ENCODE measurements at regions not wholly inside any gene's neighbourhood (a gene's known extent, or its start where the extent isn't known, plus 50 kb on each side); places are given as distances from the start of the nearest gene placed in this dataset.

GRCh38 chr11:119519796-119520195 is 96.8 kb upstream of the THY1 start:
- Mint-ChIP-seq H3K27me3 (peaks cover 10% of the 10 kb centered on the region), H3K4me3 (no peak overlapping the region)

GRCh38 chr11:119518746-119519730 is 96.1 kb upstream of the THY1 start:
- Mint-ChIP-seq H3K9me3 (no peaks in the 10 kb centered on the region), H3K27me3 (peaks cover 10% of the 10 kb centered on the region), H3K27ac (no peak overlapping the region), H3K4me3 (no peak overlapping the region), H3K36me3 (ENCODE audit: low read depth) (no peaks in the 10 kb centered on the region), H3K4me1 (no peaks in the 10 kb centered on the region)
- DNase-seq (peak; percentile 25), ATAC-seq (no peak)

More at GRCh38 chr11:119519796-119520195, 96.8 kb upstream of the THY1 start:
- no peaks in the 10 kb centered on the region for H3K9me3 Mint-ChIP-seq
- no peak overlapping the region for H3K27ac Mint-ChIP-seq
- H3K36me3 Mint-ChIP-seq (ENCODE audit: low read depth), result no peaks in the 10 kb centered on the region
- ATAC-seq (no peak), DNase-seq (no peak)
- no peaks in the 10 kb centered on the region for H3K4me1 Mint-ChIP-seq

- H3K4me1 Mint-ChIP-seq, result peaks cover 12% of the 10 kb centered on the region
- DNase-seq, result no peak
- H3K27ac Mint-ChIP-seq, result no peak overlapping the region
- no peak overlapping the region for H3K4me3 Mint-ChIP-seq
- no peaks in the 10 kb centered on the region for H3K9me3 Mint-ChIP-seq
- no peaks in the 10 kb centered on the region for H3K36me3 Mint-ChIP-seq (ENCODE audit: low read depth)
- peaks cover 19% of the 10 kb centered on the region for H3K27me3 Mint-ChIP-seq
- no peak for ATAC-seq
Observed at GRCh38 chr11:119515771-119516400, 92.9 kb upstream of the THY1 start.

- no peaks in the 10 kb centered on the region for H3K9me3 Mint-ChIP-seq
- ATAC-seq (no peak), DNase-seq (no peak)
- H3K4me1 Mint-ChIP-seq, result peaks cover 31% of the 10 kb centered on the region
- no peak overlapping the region for H3K4me3 Mint-ChIP-seq
- peaks cover 17% of the 10 kb centered on the region for H3K27me3 Mint-ChIP-seq
- H3K36me3 Mint-ChIP-seq (ENCODE audit: low read depth), result no peaks in the 10 kb centered on the region
- no peak overlapping the region for H3K27ac Mint-ChIP-seq
Observed at GRCh38 chr11:119513806-119514170, 90.8 kb upstream of the THY1 start.

- Mint-ChIP-seq H3K4me1 (peaks cover 31% of the 10 kb centered on the region), H3K9me3 (no peaks in the 10 kb centered on the region), H3K36me3 (ENCODE audit: low read depth) (no peaks in the 10 kb centered on the region), H3K27me3 (peaks cover 17% of the 10 kb centered on the region), H3K4me3 (no peak overlapping the region), H3K27ac (no peak overlapping the region)
- ATAC-seq, result no peak
- no peak for DNase-seq
Observed at GRCh38 chr11:119513131-119513805, 90.3 kb upstream of the THY1 start.

GRCh38 chr11:119512369-119512768 is 89.4 kb upstream of the THY1 start:
- ATAC-seq, result peak; percentile 30
- H3K27me3 Mint-ChIP-seq, result peaks cover 14% of the 10 kb centered on the region
- no peak overlapping the region for H3K4me3 Mint-ChIP-seq
- no peaks in the 10 kb centered on the region for H3K9me3 Mint-ChIP-seq
- no peaks in the 10 kb centered on the region for H3K36me3 Mint-ChIP-seq (ENCODE audit: low read depth)
- peak; percentile 8 for DNase-seq
- peaks cover 31% of the 10 kb centered on the region for H3K4me1 Mint-ChIP-seq
- no peak overlapping the region for H3K27ac Mint-ChIP-seq

GRCh38 chr11:119511614-119512306 is 88.8 kb upstream of the THY1 start:
- no peak for ATAC-seq
- H3K4me1 Mint-ChIP-seq, result peaks cover 31% of the 10 kb centered on the region

GRCh38 chr11:119509969-119510401 is 87.0 kb upstream of the THY1 start:
- peak overlapping the region; percentile 41 for H3K4me3 Mint-ChIP-seq

More at GRCh38 chr11:119511614-119512306, 88.8 kb upstream of the THY1 start:
- no peaks in the 10 kb centered on the region for H3K9me3 Mint-ChIP-seq
- H3K36me3 Mint-ChIP-seq (ENCODE audit: low read depth), result no peaks in the 10 kb centered on the region
- H3K27me3 Mint-ChIP-seq, result peaks cover 14% of the 10 kb centered on the region
- no peak overlapping the region for H3K4me3 Mint-ChIP-seq
- no peak overlapping the region for H3K27ac Mint-ChIP-seq
- no peak for DNase-seq

GRCh38 chr11:119509282-119509841 is 86.4 kb upstream of the THY1 start:
- DNase-seq (no peak), ATAC-seq (peak; percentile 40)
- H3K4me1 Mint-ChIP-seq, result peaks cover 31% of the 10 kb centered on the region
- H3K9me3 Mint-ChIP-seq, result no peaks in the 10 kb centered on the region
- peaks cover 11% of the 10 kb centered on the region for H3K27me3 Mint-ChIP-seq
- no peaks in the 10 kb centered on the region for H3K36me3 Mint-ChIP-seq (ENCODE audit: low read depth)
- no peak overlapping the region for H3K27ac Mint-ChIP-seq
- H3K4me3 Mint-ChIP-seq, result no peak overlapping the region

More at GRCh38 chr11:119509969-119510401, 87.0 kb upstream of the THY1 start:
- peaks cover 11% of the 10 kb centered on the region for H3K27me3 Mint-ChIP-seq
- H3K36me3 Mint-ChIP-seq (ENCODE audit: low read depth), result no peaks in the 10 kb centered on the region
- ATAC-seq (peak; percentile 86), DNase-seq (peak; percentile 44)
- H3K27ac Mint-ChIP-seq, result peak overlapping the region; percentile 64
- H3K9me3 Mint-ChIP-seq, result no peaks in the 10 kb centered on the region
- H3K4me1 Mint-ChIP-seq, result peaks cover 31% of the 10 kb centered on the region

GRCh38 chr11:119506436-119506835 is 83.5 kb upstream of the THY1 start:
- DNase-seq (no peak), ATAC-seq (no peak)
- H3K9me3 Mint-ChIP-seq, result no peaks in the 10 kb centered on the region
- peaks cover 25% of the 10 kb centered on the region for H3K4me1 Mint-ChIP-seq
- H3K4me3 Mint-ChIP-seq, result no peak overlapping the region
- H3K27ac Mint-ChIP-seq, result no peak overlapping the region
- H3K27me3 Mint-ChIP-seq, result peaks cover 6% of the 10 kb centered on the region
- H3K36me3 Mint-ChIP-seq (ENCODE audit: low read depth), result no peaks in the 10 kb centered on the region

GRCh38 chr11:119505861-119506260 is 82.9 kb upstream of the THY1 start:
- no peak for ATAC-seq
- Mint-ChIP-seq H3K27me3 (peaks cover 7% of the 10 kb centered on the region), H3K36me3 (ENCODE audit: low read depth) (no peaks in the 10 kb centered on the region), H3K4me3 (no peak overlapping the region), H3K4me1 (peaks cover 19% of the 10 kb centered on the region), H3K27ac (no peak overlapping the region), H3K9me3 (no peaks in the 10 kb centered on the region)
- DNase-seq, result no peak

GRCh38 chr11:119505071-119505470 is 82.1 kb upstream of the THY1 start:
- no peaks in the 10 kb centered on the region for H3K9me3 Mint-ChIP-seq
- H3K27me3 Mint-ChIP-seq, result peaks cover 12% of the 10 kb centered on the region

GRCh38 chr11:119504371-119504770 is 81.4 kb upstream of the THY1 start:
- no peaks in the 10 kb centered on the region for H3K9me3 Mint-ChIP-seq
- H3K4me3 Mint-ChIP-seq, result no peak overlapping the region
- H3K27me3 Mint-ChIP-seq, result peaks cover 12% of the 10 kb centered on the region
- H3K27ac Mint-ChIP-seq, result no peak overlapping the region
- H3K4me1 Mint-ChIP-seq, result peaks cover 5% of the 10 kb centered on the region
- H3K36me3 Mint-ChIP-seq (ENCODE audit: low read depth), result no peaks in the 10 kb centered on the region
- ATAC-seq (no peak), DNase-seq (no peak)

More at GRCh38 chr11:119505071-119505470, 82.1 kb upstream of the THY1 start:
- Mint-ChIP-seq H3K4me1 (peaks cover 12% of the 10 kb centered on the region), H3K36me3 (ENCODE audit: low read depth) (no peaks in the 10 kb centered on the region), H3K4me3 (no peak overlapping the region), H3K27ac (no peak overlapping the region)
- DNase-seq (no peak), ATAC-seq (no peak)
